HUES6 (cell line): ENCODE measurements at regions not wholly inside any gene's neighbourhood (a gene's known extent, or its start where the extent isn't known, plus 50 kb on each side); places are given as distances from the start of the nearest gene placed in this dataset.
"Not testable (repeated sequence)": the region's sequence is repeated elsewhere in the genome, so short reads cannot be mapped to it uniquely, and the experiment has no call there.

Experiments used
- H3K27ac ChIP-seq: 2 replicates; pipeline ENCODE4 v1.7.0; 2013; ENCODE audit warnings: low read depth, mild to moderate bottlenecking, low read length, inconsistent platforms
- H3K27me3 ChIP-seq: 2 replicates; pipeline ENCODE4 v1.6.1; 2013; ENCODE audit warnings: low read length; ENCODE audit not compliant: control insufficient read depth, insufficient read depth
- H3K36me3 ChIP-seq: 2 replicates; pipeline ENCODE4 v1.6.1; 2013; ENCODE audit warnings: low read length; ENCODE audit not compliant: control insufficient read depth, insufficient read depth
- H3K4me1 ChIP-seq: 2 replicates; pipeline ENCODE4 v1.6.1; 2013; ENCODE audit warnings: low read length; ENCODE audit not compliant: control insufficient read depth, insufficient read depth
- H3K4me3 ChIP-seq: 2 replicates; pipeline ENCODE4 v1.5.1; 2013; ENCODE audit warnings: low read depth, low read length
- H3K9ac ChIP-seq: one replicate; pipeline ENCODE4 v1.6.1; 2013; ENCODE audit warnings: mild to moderate bottlenecking, low read length
- H3K9me3 ChIP-seq: 2 replicates; pipeline ENCODE4 v1.6.1; 2013; ENCODE audit warnings: low read depth, low read length; ENCODE audit not compliant: control insufficient read depth, insufficient read depth

- H3K9ac ChIP-seq = no peak overlapping the region
- H3K4me3 ChIP-seq = no peak overlapping the region
- no peaks in the 10 kb centered on the region for H3K27me3 ChIP-seq
- H3K27ac ChIP-seq = no peak overlapping the region
- H3K9me3 ChIP-seq = no peaks in the 10 kb centered on the region
- no peaks in the 10 kb centered on the region for H3K4me1 ChIP-seq
- no peaks in the 10 kb centered on the region for H3K36me3 ChIP-seq
Measured at GRCh38 chr9:73095425-73095824, 56.2 kb upstream of the ANXA1 start.

GRCh38 chr9:73093740-73094379 lies 57.8 kb upstream of the ANXA1 start:
- H3K4me1 ChIP-seq = no peaks in the 10 kb centered on the region
- no peak overlapping the region for H3K4me3 ChIP-seq
- no peaks in the 10 kb centered on the region for H3K27me3 ChIP-seq
- H3K36me3 ChIP-seq = no peaks in the 10 kb centered on the region
- no peaks in the 10 kb centered on the region for H3K9me3 ChIP-seq
- H3K27ac ChIP-seq = no peak overlapping the region
- H3K9ac ChIP-seq = no peak overlapping the region

DNA sequence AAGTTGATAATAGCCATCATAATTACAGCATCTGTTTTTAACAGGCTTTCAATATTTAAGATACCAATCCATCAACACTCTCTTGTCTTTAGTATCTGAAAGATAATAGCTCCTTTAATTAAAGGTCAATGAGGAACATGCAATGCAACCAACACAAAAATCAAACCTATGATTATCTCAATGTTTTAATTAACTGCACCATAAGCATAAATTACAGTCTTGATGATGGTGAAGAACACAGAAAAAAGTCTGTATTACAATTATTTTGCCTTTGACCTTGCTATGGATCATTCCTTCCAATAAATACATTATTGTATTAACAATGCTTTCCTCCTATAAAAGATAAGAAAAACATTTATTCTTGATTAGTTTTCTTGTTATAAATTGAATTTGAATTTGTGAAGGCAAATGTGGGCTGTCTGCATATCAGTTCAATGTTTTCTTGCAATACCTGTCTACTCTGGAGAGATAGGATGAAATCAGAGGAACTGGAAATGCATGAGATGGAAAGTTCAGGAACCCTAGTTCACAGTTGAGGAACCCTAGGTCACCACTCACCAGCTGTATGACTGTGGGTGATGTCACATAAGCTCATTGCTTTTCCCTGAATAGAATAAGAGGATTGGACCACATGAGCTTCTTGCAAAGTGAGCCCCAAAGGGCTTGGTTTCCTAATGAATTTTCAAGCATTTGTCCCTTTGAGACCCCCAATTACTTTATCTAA lies 58.5 kb upstream of the ANXA1 start:
- Histone ChIP-seq H3K4me1 (no peaks in the 10 kb centered on the region), H3K4me3 (no peak overlapping the region), H3K27me3 (no peaks in the 10 kb centered on the region), H3K36me3 (no peaks in the 10 kb centered on the region), H3K9ac (no peak overlapping the region), H3K27ac (no peak overlapping the region), H3K9me3 (no peaks in the 10 kb centered on the region)

- Histone ChIP-seq H3K9me3 (no peaks in the 10 kb centered on the region), H3K27me3 (no peaks in the 10 kb centered on the region), H3K4me1 (no peaks in the 10 kb centered on the region), H3K27ac (no peak overlapping the region), H3K9ac (no peak overlapping the region), H3K36me3 (no peaks in the 10 kb centered on the region), H3K4me3 (no peak overlapping the region)
Measured at GRCh38 chr9:73091909-73092308, 59.8 kb upstream of the ANXA1 start.

DNA sequence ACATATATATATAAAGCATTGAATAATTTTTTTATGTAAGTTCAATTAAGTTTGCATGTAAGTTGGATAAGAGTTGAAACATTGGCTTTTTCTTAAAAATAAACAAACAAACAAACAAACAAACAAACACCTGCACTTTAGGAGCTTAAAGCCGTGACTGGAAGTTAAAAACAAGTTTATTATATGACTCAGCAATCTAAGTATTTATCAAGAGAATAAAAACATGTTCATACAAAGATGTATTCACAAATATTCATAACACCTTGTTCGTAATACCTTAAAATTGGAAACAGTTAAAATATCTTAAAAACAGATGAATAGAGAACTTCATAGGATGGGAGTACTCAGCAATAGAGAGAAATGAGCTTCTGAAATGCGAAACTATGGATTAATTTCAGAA lies 61.5 kb upstream of the ANXA1 start:
- Histone ChIP-seq H3K27ac (no peak overlapping the region), H3K27me3 (no peaks in the 10 kb centered on the region), H3K4me1 (no peaks in the 10 kb centered on the region), H3K36me3 (no peaks in the 10 kb centered on the region), H3K9ac (no peak overlapping the region), H3K9me3 (no peaks in the 10 kb centered on the region), H3K4me3 (no peak overlapping the region)

GRCh38 chr9:73089304-73089985 lies 62.2 kb upstream of the ANXA1 start:
- Histone ChIP-seq H3K4me1 (no peaks in the 10 kb centered on the region), H3K27me3 (no peaks in the 10 kb centered on the region), H3K4me3 (no peak overlapping the region), H3K9ac (no peak overlapping the region), H3K9me3 (no peaks in the 10 kb centered on the region), H3K36me3 (no peaks in the 10 kb centered on the region), H3K27ac (no peak overlapping the region)

GRCh38 chr9:73087876-73088275 lies 63.8 kb upstream of the ANXA1 start:
- not testable (repeated sequence) for H3K4me1 ChIP-seq

GRCh38 chr9:73083519-73083918 lies 68.1 kb upstream of the ANXA1 start:
- no peak overlapping the region for H3K4me3 ChIP-seq
- H3K9me3 ChIP-seq = no peaks in the 10 kb centered on the region
- no peaks in the 10 kb centered on the region for H3K27me3 ChIP-seq
- H3K36me3 ChIP-seq = no peaks in the 10 kb centered on the region
- H3K27ac ChIP-seq = no peak overlapping the region
- no peak overlapping the region for H3K9ac ChIP-seq
- H3K4me1 ChIP-seq = peaks cover 12% of the 10 kb centered on the region

More at GRCh38 chr9:73087876-73088275, 63.8 kb upstream of the ANXA1 start:
- not testable (repeated sequence) for H3K27me3 ChIP-seq, H3K27ac ChIP-seq, H3K36me3 ChIP-seq, H3K9me3 ChIP-seq, H3K4me3 ChIP-seq, H3K9ac ChIP-seq

- Histone ChIP-seq H3K36me3 (no peaks in the 10 kb centered on the region), H3K27ac (no peak overlapping the region), H3K27me3 (no peaks in the 10 kb centered on the region), H3K9me3 (no peaks in the 10 kb centered on the region), H3K9ac (no peak overlapping the region), H3K4me1 (peaks cover 12% of the 10 kb centered on the region), H3K4me3 (no peak overlapping the region)
Measured at GRCh38 chr9:73081979-73082657, 69.5 kb upstream of the ANXA1 start.

DNA sequence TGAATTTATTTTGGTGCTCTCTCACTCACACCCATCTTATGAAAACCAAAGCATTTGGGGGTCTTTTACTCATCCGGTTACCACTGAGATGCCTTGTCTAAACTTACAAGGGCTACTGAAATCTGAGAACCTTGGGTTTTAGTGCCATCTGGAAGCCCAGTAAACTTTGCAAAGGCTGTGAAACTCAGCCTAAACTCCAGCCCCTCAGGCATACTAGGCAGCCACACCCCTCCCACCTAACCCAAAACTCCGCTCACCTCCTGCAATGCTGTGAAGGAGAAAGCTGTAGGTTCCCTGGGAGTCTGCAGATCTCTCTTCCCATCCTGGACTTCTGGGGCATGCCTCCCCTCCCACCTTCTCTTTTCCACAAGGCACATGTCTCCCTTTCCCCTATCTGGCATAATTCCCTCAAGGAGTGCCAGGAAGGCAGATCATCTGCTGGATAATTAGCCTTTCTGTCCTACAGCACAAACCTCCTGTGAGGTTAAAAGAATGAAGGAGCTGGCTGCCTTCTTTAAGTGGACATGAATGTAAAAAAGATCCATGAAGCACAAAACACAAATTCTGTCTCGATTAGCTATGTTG lies 71.5 kb upstream of the ANXA1 start:
- Histone ChIP-seq H3K36me3 (no peaks in the 10 kb centered on the region), H3K9ac (no peak overlapping the region), H3K9me3 (no peaks in the 10 kb centered on the region), H3K27me3 (no peaks in the 10 kb centered on the region), H3K4me1 (peaks cover 12% of the 10 kb centered on the region), H3K4me3 (no peak overlapping the region), H3K27ac (no peak overlapping the region)
